RCC 7860 (cell line): ENCODE measurements at regions not wholly inside any gene's neighbourhood (a gene's known extent, or its start where the extent isn't known, plus 50 kb on each side); places are given as distances from the start of the nearest gene placed in this dataset.
A peak's percentile ranks its signal among the peaks of the same experiment; 100 is the strongest.

Experiments used
- DNase-seq: peaks from one replicate; pipeline ENCODE4 v3.0.0-alpha.2; 2015; ENCODE audit warnings: low spot score
- FAIRE-seq: peaks from 2 replicates; lab custom pipeline; 2012; peaks lifted over from hg19 to GRCh38; lab: Jason Lieb, UNC

- no peak for DNase-seq
- no peak for FAIRE-seq
These were observed 67.3 kb upstream of the CDON start for GRCh38 chr11:126129727-126130671.

DNA sequence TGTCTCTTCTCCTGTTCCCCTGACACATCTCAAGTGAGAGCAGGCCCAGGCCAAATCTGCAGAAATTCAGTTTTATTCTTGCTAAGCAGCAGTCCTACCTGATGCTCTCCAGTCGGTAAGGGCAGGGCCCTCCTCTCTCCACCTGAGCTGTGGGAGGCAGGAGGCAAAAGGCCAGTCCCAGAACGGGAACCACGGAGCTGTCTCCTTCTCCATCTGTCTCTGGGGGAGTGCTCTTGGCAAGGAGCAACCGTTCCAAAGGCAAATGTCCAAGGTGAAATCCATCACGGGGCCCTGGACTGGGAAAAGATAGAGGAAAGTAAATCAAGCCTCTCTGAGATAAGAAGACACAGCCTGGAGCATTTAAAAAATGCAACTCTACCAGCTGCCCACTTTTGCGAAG lies 65.2 kb upstream of the CDON start:
- no peak for FAIRE-seq
- no peak for DNase-seq

GRCh38 chr11:126127284-126127845 lies 64.7 kb upstream of the CDON start:
- DNase-seq: no peak

DNA sequence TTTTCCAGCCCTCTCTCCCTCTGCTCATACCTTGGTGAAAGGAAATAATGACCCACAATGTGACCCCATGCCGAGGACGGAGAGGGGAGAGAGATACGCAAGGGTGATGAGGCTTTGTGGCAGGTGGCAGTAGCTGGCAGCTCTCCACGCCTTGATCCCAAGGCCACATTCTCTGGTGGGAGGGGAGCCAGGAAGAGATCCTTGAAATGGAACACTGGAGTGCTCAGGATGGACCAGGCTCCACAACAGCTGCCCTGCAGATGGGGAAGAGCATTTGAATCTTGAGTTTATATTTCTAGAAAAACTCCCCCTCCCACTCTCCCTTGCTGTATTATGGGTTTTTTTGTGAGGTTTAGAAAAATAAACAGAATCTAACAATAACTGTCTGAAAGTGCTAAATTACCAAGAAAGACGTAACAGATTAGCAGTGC lies 61.6 kb upstream of the CDON start:
- DNase-seq (no peak), FAIRE-seq (no peak)

More at GRCh38 chr11:126127284-126127845, 64.7 kb upstream of the CDON start:
- no peak for FAIRE-seq

DNA sequence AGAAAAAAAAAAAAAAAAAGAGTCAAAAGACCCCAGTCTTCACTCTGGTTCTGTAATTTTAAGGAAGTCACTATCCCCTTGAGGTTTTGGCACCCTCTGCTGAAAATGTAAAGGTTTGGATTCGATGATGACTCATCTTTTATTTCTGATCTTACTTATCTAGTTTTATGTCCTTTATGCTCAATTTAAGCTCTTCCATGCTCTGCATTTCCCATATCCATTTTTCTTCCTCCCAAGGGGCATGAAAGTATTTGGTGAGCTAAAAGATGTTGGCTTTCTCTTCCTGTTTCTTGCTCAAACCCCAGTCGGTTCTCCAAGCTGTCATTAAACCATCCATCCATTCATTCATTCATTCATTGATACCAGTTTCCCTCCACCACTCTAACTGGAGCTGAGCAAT lies 61.0 kb upstream of the CDON start:
- DNase-seq (no peak), FAIRE-seq (no peak)

DNA sequence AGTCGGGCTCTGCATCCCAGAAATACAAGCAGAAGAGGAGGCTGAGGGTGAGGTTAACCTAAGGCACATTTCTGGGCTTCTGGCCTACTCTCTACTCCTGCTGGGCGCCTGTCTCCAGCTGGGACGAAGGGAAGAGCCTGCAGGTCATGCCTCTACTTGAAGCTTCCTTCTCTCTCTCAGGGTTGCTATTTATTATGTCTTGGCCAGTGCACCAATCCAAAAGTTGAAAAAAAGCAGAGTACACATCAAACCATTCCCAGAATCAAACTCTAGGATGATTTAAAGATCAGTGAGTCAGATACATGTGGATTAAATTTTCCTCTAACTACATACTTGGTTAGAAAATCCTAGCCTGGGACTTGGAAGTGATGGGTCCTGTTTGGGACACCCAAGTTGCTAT lies 60.2 kb upstream of the CDON start:
- DNase-seq (no peak), FAIRE-seq (no peak)

DNA sequence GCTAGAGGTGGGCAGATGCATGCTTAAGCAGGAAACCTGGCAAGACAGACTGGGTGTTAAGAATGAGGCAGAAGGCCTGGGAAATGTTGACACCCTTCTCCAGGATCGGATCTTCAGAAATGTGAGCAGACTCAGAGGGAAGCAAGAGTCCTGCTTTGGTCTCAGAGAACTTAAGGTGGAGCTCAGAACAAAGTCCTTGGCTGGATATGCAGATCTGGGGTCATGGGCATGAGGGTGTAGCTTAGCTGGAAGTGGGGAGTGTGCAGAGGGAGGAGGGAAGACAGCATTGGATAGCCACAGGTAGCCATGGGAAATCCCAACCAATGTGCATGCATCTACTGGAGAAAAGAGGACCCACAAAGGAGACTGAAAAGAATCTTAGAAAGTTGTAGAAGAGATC lies 58.6 kb upstream of the CDON start:
- FAIRE-seq: no peak

GRCh38 chr11:126118806-126119205 lies 56.1 kb upstream of the CDON start:
- no peak for DNase-seq
- no peak for FAIRE-seq

More for the DNA sequence above, 58.6 kb upstream of the CDON start:
- no peak for DNase-seq

DNA sequence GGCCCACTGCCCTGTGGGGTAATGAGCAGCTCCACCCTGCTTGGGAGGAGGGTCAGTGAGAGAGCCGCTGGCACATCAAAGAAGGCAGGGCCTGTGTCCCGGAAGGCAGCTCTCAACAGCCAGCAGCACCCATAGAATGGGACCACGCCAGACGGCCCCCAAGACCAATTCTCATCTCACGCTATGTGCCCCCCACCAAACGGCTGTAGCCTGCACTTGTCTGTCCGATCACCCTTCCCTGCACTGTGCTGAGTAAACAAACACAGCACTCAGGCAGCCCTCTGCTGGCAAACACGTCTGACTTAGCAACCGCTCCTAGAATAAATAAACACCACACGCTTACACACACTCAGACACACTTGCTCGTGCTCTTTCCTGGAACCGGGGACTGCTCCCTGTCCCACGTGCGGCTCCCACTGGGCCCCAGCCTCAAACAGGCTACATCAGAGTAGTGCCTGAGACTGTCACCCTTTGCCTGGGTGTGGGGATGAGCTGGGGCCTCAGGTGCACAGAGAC lies 53.2 kb upstream of the CDON start:
- DNase-seq: no peak
- FAIRE-seq: no peak

DNA sequence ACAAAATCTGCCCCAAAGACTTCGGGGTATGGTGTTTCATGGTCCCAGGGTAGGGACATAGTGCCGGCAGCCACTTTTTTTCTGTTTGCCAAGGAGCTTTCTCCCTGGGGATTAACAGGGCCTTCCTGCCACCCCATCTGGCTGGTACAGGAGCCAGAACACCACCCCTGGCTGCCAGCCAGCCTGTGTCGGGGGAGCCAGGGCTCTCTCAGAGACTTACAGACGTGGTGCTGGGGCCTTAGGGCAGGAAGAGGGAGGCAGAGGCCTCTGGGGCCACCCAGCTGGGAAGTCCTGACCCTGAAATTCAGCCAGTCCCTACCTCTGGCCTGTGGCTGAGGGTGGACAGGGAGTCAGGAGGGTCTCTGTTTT lies 52.4 kb upstream of the CDON start:
- FAIRE-seq: no peak

GRCh38 chr11:126114486-126115126 lies 51.9 kb upstream of the CDON start:
- DNase-seq: no peak
- no peak for FAIRE-seq

More for the DNA sequence above, 52.4 kb upstream of the CDON start:
- DNase-seq: peak; percentile 4

DNA sequence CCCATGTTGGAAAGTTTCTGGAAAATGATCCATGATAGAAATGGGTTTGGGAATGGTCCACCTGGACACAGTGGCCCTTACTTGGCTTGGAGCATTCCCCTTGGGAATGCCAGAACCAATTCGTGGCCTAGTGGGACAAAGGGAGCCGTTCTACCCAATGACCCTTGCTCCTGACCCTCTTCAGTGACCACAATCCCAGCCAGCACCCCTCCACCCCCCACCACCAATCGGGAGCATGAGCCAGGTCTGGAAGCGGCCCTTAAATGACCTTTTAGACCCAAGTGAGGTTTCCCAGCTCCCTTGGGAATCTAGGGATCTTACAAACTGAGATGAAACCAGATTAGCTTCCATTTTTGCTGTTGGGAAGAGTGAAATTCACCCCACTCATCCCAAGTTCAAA lies 51.3 kb upstream of the CDON start:
- FAIRE-seq (no peak), DNase-seq (no peak)

GRCh38 chr11:126113515-126113957 lies 50.9 kb upstream of the CDON start:
- FAIRE-seq (peak; percentile 92), DNase-seq (peak; percentile 93)

- FAIRE-seq (no peak), DNase-seq (no peak)
These were observed 50.3 kb upstream of the CDON start for GRCh38 chr11:126113012-126113411.

DNA sequence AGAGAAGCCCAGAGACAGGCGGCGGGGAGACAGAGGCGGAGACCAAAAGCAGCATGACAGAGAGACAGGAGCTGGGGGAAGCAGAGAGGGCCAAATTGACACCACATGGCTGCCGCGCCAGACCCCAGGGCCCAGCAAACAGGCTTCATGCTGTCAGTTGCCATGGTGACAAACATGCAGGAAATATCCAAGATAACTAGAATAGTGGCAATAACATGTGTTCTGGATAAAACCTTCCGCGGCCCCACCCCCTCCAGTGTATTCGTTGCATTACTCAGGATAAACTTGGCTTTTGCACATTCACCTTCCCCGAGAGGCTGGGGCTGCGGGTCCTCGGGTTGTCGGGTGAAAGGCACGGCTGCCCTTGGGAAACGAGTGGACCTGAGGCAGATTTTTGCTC lies 49.9 kb upstream of the CDON start:
- no peak for FAIRE-seq

More for the DNA sequence above, 49.9 kb upstream of the CDON start:
- DNase-seq: no peak
